Stimulated activated CD4-positive, alpha-beta T cell treated with anti-CD3 and anti-CD28 coated beads, Interleukin-2, amount 100 ng/mL, for 4 hours (primary cell): ENCODE measurements at regions not wholly inside any gene's neighbourhood (a gene's known extent, or its start where the extent isn't known, plus 50 kb on each side); places are given as distances from the start of the nearest gene placed in this dataset.
"Not testable (repeated sequence)": the region's sequence is repeated elsewhere in the genome, so short reads cannot be mapped to it uniquely, and the experiment has no call there.

Source experiments
- DNase-seq: peaks from one replicate; pipeline ENCODE4 v3.0.0-alpha.2; 2020; ENCODE audit warnings: low read depth

DNA sequence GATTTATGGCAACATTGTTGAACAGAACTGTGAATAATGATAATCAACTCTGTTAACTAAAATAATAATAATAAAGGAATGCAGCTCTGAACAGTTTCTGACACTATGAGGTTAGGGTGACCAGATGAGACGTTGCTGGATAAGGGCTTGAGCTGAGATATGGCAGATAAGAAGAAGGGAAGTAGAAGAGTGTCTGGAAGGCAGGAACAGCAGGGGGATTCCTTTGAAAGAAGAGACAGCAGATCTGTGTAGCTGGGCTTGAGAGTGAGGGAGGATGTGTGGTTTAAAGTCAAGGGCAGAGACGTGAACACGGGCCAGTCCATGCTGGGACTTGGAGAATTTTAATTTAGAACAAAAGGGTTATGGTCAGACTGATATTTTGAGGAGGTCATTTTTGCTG, 273.1 kb upstream of the SLC14A2 start:
- no peak for DNase-seq

DNA sequence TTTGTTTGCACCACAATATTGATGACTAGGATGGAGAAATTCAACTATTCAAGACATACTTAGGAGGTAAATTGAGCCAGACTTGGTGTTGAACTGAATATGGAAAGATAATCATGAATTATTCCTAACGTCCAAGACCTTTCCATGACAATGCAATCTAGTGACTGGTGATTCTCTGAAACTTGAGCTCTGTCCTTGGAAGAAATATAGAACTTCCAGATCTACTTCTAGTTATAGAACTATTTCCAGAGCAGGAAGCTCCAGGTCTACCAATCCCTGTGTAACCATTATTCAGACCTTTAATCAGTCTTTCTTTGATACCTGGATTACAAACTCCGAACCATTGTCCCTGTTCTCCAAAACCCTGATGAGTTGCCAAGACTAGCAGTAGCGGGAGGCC, 272.6 kb upstream of the SLC14A2 start:
- DNase-seq = no peak

DNA sequence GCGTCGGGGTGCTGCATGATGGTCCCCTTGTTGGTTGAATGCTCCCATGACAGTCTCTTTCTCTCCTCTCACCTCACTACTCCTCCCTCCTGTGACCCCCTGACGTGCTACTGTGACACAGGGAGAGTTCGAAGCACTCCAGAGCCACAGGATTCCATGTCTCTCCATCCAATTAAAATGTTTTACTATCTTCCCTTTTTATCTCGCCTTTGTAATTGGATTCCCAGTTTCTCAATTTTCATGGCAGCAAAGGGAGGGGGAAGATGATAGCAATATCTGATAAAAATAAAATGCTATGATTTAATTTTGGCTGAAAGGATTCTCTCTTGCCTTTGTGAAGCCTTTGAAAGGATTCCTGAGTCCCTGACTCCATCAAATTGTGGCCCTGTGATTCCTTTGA, 271.9 kb upstream of the SLC14A2 start:
- no peak for DNase-seq

DNA sequence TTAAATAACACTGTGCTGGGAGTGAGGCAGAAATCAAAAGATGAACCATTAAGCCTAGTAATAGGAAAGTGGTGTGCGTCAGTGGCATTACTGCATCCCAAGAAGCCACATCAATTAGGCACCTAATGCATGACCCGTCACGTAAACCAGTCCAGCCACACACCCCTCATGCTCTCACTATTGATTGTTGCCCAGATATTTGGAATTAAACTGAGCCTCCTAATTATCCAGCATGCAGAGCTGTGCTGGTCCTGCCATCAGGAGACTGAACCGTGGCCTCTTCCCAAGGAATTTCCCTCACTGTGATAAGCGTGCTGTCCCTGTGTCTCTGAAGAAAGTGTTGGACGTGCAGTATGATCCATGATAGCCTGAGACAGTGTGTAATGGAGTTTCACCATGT, 270.6 kb upstream of the SLC14A2 start:
- DNase-seq = not testable (repeated sequence)

DNA sequence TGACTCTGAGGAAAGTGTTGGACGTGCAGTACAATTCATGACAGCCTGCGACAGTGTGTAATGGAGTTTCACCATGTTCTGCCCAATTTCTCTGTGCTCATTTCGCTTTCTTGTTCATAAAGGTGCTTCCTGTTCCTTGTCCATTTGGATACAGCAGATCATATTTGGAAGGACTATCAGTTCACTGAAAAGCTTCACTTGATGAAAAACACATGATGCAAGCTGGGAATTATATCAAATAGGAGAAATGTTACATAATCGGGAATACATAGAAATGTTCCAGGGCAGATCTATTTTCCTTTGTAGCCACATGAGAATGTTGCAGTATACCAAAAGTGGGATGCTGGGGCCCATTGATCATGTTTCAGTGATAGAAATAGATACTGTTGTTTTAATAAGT, 266.3 kb upstream of the SLC14A2 start:
- DNase-seq = no peak

DNA sequence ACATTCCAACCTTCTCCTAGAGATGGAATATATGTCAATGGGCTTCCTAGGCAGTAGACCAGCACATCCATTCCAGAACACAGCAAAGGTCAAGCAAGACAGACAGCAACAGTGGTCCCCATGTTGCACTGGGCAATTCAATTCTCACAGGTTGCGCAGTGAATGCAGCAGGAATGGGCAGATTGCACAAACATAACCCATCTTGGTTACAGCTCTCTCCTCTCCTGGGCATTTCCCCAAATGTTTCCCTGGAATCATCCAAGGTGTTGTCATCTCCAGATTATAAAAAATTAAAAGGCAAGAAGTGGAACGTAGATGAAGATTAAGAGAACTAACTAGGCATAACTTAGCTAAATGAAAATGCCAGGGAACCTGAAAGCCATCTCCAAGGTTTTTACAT, 265.8 kb upstream of the SLC14A2 start:
- no peak for DNase-seq

DNA sequence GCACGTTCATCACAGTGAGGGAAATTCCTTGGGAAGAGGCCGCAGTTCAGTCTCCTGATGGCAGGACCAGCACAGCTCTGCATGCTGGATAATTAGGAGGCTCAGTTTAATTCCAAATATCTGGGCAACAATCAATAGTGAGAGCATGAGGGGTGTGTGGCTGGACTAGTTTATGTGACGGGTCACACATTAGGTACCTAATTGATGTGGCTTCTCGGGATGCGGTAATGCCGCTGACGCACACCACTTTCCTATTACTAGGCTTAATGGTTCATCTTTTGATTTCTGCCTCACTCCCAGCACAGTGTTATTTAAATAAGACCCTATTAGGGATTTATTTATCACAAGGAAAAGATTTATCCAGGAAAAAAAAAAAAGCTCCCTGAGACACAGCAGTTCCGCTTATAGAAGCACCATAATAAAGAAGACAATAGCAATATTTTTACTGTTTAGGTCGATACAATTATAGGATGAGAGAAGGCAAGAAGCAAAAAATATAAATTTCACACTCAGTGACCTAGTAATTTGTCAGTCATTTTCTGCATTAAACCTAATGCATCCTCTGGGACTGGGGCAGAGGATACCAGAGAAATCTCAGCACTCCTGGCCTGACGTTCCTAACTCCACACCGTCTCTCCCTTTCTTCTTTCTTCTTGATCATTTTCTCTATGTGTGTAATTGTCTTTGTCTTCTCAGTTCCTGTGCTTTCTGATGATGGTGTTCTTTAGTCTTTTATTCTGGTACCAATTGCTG, 264.7 kb upstream of the SLC14A2 start:
- DNase-seq = no peak

DNA sequence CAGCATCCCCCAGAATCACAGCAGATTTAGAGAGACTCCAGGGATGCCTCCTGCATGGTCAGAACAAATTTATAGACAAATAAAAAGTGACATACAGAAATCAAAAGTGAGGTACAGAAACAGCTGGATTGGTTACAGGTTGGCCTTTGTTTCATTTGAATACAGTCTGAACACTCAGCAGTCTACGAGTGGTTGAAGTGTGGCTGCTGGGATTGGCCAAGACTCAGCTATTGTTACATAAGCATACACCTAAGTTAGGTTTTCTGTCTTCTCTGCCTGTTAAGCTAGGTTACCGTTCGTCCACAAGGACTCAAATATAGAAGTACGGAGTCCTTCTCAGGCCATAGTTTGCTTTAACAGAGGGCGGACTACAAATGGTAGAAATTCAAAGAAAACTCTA, 262.4 kb upstream of the SLC14A2 start:
- no peak for DNase-seq

DNA sequence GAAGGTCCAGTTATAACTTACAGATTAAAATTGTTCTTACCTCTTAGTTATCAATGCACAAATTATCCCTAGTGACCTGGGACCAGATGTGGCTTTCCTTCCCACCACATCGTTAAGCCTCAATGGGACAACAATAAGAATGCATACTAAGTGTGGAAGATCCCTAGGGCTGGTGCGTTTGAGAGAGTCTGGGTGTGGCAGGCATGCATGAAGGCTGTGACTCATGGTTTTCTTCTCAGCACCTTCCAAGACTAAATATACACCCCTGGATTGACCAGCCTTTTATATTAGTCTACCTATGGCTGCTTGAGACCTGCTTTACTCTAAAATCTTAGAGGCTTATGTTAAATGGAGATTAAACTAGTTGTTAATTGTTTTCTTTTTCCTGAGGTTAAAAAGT, 261.7 kb upstream of the SLC14A2 start:
- no peak for DNase-seq

DNA sequence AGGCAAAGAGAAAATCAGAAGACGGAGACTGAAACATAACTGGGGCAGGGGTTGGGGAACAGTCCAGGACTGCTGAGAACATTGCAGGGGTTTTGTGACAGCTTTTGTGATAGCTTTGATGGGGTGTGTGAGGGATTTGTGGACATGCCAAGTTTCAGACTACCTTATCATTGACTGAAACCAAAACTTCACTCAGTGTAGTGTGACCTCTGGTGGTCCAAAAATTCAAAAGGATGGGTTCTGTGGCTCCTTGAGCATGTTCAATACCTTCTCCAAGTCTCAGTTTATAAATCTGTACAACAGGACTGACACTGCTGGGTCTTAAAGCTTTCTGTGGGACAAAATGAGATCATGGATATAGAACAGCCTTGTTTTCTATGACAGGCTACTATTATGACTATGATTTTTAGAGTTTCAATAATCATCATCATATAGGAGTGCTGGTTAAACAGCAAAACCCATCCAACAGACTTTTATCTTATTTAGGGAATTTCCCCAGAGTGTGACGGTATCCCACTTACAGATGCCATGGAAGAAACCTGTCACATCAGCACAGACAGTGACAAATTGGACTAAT, 259.2 kb upstream of the SLC14A2 start:
- DNase-seq = no peak

DNA sequence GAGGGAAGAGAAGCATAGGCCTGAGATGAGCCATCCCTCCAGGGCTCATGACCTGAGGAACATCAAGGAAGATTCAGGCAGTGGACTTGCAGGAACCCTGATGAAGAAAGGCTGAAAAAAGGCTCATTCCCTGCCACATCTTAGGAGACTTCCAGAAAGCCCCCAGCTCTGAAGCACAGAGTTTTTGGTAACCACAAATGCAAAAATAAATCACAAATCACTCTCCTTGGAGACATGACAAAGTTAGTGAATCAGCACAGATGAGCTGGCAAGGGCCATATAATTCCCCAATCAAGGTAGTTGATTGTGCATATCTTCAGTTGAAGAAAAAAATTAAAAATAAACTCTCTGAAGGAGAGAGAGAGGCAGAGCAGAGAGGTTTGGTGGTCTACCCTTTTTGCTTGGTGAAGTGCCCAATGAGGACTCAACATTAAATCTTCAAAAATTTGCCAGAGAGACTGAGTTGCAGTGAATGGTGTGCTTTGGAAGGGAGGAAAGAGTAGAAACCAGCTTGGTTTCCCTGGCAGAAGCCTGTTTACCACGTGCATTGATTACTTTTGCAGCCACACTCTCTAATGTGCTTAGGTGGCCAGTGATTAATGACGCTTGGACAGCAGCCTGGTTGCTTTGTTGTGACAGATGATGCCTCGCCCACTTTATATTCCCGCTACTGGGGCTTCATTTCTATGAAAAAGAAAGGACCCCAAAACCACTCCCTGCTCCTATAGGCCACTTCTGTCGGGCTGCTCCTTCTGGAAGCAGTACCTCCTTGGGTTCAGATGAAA, 257.4 kb upstream of the SLC14A2 start:
- DNase-seq = no peak

DNA sequence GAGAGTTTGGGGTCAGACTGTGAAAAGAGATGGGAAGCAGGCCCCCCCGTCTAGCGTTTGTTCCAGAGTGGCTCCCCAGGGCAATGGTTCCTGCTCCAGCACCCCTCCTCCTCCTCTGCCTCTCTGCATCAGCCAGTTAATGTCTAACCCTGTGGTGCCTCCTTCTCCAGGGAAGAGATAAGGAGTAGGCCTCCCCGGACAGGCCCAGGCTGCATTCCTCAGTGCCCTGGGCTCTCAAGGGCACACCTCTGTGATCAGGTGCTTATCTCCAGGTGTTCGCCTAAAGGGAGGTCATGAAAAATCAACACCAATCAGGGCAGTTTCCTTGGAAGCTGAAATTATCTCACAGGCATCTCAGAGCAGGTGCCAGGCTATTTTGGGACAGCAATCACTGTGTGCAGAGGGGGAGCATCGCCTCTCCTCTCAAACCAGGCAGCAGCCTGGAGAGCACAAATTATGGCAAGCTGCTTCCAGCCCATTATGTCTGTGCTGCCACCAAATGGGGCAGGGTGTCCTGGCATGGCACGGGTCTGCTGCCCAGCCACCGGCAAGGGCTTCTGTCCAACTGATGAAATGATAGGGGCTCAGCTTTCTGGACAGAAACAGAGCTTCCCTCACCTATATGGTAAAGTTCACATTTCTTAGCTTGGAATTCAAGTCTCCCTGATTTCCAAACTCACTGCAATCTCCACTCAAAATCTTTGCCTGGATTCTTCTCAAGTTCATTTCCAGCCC, 255.8 kb upstream of the SLC14A2 start:
- DNase-seq = no peak

DNA sequence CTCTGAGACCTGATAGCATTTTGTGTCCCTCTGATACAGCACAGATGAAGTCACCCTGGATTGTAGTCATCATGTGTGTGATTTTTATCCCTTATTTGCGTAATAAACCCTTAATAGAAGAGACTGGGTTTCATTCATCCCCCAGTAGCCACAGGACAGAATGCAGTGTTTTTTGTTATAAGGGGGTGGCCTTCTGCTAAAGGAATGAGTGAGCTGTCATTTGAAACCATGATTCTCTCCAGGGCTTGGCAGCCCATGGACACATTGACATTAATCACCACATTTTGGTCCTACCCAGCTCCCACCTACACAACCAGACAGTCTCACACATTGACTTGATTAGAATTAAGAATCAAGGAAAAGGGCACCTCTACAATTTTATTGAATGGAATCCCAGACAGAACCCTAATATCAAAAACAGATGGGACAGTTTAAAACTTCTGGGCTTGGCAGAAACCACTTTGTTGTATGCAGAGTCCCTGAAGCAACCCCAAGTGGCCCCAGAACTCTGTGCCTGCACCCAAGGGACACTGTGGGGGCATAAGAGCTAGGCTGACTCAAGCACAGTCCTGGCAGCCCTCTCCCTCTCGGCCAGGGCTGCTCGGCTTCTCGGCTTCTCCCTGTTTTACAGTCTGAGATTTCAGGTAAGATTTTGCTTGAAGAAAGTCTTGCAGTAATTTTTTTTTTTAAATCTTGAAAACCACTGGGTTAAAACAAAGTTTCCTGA, 254.0 kb upstream of the SLC14A2 start:
- no peak for DNase-seq

DNA sequence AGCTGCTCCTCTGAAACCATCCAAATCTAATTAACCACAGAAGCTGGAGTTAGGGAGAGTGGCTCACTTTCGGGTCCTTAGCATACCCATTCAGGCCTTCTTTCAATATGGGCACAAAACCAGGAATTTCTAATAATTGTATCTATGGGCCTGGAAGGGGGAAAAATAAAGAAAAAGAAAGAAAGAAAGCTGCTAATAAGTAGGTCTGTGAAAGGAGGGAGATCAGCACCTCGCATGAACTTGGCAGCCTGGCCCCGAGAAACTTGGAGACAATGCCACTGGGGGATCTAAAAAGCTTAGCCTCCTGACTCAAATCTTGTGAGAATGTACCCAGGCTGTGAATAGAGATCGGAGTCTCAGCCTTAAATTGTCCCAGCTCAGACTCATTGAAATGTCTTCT, 252.1 kb upstream of the SLC14A2 start:
- DNase-seq = no peak

DNA sequence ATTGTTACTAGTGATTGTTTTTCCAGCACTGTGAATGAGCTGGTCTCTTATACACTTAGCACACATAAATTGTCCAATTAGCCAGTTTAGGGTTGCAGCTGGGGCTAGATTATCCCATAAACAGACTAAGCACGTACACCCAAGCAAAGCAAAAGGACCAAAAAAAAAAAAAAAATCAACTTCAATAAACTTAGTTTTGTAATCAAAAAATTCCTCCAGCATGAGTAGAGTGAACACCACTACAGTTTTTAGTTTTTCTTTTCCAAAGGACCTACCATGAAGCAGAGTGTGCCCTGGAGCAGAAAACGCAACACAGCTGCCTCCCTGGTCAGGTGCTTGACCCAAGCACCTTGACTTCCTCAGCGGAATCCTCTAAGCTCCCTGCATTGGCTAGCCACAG, 249.4 kb upstream of the SLC14A2 start:
- DNase-seq = no peak

DNA sequence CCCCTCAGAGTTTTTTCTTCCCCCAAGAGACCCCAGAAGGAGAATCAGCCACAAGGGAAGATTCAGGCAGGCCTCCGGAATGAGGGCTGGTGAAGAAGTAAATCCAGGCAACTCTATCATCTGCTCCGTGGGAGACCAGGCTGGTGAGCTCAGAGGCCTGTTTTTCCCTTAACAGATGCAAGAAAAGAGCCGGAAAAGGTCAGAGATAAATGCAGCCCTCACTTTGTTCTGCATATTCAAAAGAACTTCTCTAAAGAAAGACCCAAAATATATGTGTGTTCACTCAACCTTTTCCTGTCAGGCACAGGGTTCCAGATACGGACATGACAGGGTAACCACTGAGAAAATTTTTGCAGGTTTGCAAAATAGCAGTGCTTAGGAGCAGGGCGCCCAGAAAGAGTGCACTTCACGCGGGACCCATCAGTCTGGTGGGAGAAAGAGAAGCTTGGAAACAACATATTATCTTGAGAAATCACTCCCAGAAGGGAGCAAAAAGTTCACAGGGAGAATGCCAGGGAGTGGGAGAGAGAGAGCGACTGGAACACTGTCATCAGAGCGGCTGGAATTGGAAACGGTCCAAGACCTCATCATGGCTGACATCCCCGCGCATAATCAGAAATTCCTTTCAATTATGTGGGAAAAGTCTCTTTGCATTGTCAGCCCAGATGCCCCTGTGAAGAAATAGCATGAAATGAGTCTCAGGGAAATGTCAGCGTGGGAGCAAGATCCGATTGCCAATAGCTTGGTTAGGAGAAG, 244.8 kb upstream of the SLC14A2 start:
- DNase-seq = no peak

DNA sequence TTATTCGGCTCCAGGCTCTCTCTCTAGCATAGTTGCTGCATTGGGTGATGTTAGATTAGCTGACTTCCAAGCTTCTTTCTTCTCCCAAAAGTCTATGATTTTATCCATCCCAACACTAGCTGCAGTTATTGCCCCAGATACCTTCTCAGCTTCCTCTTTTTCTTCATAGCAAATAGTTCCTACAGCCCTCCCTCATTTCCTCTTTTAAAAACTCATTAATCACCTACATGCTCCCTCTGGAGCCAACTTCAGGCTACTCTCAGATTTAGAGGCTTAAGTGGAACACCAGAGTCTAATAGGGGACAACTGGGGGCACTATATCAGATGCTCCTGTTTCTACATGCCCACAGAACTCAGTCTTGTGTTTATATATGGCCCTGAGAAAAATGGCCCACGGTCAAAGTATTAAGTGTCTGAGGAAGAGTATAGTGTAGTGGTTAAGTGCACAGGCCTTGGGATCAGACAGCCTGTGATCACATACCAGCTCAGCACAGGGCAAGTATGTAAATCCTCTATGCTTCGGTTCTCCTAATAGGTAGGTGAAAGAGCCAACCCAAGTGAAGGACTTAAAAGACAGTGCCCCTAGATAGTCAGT, 241.9 kb upstream of the SLC14A2 start:
- DNase-seq = no peak

DNA sequence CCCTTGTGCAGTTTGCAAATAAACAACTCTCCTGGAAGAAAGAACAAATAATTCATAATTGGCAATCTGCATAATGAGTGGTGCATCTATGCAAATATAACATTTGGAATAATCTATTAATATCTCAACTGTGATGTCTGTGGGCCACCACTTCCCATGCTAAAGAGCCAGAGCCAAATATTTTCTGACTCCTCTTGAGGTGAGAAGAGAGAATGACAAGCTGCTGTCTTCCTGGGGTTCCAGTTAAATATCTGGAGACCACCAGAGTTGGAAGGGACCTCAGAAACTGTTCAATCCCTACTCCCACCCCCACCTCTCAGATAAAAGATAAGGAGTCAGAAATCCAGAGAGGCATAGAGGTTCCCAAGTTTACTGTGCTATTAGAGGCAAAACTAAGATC, 241.0 kb upstream of the SLC14A2 start:
- no peak for DNase-seq

DNA sequence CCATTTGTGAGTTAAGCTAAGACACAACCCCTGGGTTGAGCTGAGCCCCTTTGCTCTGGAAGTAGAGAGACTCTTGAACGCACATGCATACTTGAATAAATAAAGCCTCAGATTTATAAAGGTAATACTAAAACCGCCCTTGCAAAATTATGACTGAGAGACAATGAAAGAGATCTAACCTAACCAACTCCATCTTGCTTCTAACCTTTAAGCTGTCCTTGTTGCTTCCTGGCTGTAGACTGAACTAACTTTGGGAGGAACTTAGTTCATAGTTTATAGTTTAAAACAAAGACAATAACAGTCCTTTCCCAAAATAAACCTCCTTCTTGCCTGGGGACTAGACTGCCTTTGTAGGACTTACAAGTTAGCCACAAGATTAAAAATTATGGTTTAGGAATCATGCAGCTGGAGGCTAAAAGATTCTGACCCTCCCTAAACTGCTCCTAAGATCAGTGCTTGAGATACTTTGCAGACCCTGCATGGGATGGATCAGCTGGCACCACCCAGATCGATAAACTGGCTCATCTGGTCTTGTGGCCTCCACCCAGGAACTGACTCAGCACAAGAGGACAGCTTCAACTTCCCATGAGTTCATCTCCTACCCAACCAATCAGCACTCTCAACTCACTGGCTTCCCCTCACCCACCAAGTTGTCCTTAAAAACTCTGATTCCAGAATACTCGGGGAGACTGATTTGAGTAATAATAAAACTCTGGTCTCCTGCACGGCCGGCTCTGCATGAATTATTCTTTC, 240.2 kb upstream of the SLC14A2 start:
- no peak for DNase-seq

DNA sequence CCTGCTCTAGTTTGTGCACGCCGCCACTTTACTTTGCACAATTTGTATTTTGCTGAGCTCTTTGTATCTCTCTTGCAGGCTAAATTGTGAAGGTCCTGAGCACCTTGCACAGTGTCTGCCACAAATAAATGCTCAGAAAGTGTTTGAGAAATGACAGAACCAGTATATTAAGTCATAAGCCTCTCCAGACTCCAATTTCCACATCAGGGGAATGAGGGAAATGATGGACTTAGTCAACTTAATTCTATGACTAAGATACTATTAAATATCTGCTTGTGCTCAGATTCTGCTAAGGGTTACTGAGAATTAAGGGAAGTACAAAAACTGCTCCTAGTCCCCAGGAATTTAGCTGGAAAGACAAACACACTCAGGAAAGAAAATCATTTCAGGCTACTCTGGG, 239.1 kb upstream of the SLC14A2 start:
- DNase-seq = no peak
